ENCODE measurements at regions not wholly inside any gene's neighbourhood (a gene's known extent, or its start where the extent isn't known, plus 50 kb on each side); places are given as distances from the start of the nearest gene placed in this dataset.

DNA sequence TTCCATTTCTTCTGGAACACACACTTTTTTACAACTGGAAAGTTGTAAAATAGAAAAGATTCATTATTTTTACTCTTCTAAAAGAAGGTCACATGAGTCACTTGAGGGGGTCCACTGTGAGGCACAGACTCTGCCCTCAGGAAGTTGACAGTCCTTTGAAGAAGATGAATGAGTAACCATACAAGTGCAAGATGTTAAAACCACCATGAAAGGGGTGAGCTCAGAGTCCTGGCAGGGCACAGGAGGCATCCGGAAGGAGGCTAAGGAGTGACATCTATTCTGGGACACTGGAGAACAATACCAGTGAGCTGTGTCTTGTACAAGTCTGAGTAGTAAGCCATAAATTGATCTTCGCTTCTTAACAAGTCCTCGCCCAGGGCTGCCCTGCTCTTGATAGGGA, 126.0 kb upstream of the FRMD6 start:
- TF ChIP-seq, protein P1, sequence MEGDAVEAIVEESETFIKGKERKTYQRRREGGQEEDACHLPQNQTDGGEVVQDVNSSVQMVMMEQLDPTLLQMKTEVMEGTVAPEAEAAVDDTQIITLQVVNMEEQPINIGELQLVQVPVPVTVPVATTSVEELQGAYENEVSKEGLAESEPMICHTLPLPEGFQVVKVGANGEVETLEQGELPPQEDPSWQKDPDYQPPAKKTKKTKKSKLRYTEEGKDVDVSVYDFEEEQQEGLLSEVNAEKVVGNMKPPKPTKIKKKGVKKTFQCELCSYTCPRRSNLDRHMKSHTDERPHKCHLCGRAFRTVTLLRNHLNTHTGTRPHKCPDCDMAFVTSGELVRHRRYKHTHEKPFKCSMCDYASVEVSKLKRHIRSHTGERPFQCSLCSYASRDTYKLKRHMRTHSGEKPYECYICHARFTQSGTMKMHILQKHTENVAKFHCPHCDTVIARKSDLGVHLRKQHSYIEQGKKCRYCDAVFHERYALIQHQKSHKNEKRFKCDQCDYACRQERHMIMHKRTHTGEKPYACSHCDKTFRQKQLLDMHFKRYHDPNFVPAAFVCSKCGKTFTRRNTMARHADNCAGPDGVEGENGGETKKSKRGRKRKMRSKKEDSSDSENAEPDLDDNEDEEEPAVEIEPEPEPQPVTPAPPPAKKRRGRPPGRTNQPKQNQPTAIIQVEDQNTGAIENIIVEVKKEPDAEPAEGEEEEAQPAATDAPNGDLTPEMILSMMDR (IDR thresholded peaks at IDR 0.05; ENCODE audit: poor library complexity, severe bottlenecking): no peak
- TF ChIP-seq EP300 (conservative IDR thresholded peaks at IDR 0.05; ENCODE audit: poor library complexity, severe bottlenecking): no peak
- no peak for TF ChIP-seq RAD21 (conservative IDR thresholded peaks at IDR 0.05)
- TF ChIP-seq POLR2AphosphoS5 (IDR thresholded peaks at IDR 0.05): no peak
- TF ChIP-seq, protein P2, sequence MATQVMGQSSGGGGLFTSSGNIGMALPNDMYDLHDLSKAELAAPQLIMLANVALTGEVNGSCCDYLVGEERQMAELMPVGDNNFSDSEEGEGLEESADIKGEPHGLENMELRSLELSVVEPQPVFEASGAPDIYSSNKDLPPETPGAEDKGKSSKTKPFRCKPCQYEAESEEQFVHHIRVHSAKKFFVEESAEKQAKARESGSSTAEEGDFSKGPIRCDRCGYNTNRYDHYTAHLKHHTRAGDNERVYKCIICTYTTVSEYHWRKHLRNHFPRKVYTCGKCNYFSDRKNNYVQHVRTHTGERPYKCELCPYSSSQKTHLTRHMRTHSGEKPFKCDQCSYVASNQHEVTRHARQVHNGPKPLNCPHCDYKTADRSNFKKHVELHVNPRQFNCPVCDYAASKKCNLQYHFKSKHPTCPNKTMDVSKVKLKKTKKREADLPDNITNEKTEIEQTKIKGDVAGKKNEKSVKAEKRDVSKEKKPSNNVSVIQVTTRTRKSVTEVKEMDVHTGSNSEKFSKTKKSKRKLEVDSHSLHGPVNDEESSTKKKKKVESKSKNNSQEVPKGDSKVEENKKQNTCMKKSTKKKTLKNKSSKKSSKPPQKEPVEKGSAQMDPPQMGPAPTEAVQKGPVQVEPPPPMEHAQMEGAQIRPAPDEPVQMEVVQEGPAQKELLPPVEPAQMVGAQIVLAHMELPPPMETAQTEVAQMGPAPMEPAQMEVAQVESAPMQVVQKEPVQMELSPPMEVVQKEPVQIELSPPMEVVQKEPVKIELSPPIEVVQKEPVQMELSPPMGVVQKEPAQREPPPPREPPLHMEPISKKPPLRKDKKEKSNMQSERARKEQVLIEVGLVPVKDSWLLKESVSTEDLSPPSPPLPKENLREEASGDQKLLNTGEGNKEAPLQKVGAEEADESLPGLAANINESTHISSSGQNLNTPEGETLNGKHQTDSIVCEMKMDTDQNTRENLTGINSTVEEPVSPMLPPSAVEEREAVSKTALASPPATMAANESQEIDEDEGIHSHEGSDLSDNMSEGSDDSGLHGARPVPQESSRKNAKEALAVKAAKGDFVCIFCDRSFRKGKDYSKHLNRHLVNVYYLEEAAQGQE (IDR thresholded peaks at IDR 0.05; ENCODE audit: borderline replicate concordance): no peak
- no peak for TF ChIP-seq MXI1 (conservative IDR thresholded peaks at IDR 0.05; ENCODE audit: poor library complexity, severe bottlenecking)
- TF ChIP-seq SMC3 (conservative IDR thresholded peaks at IDR 0.05; ENCODE audit: poor library complexity): no peak
- no peak for TF ChIP-seq EZH2 (IDR thresholded peaks at IDR 0.05; ENCODE audit: borderline replicate concordance, insufficient read depth, low read length, poor library complexity, severe bottlenecking)
- TF ChIP-seq TAF1 (IDR thresholded peaks at IDR 0.05; ENCODE audit: low read depth): no peak
- Histone ChIP-seq H3K79me2 (replicated peaks; ENCODE audit: insufficient read depth, low read length) (no peaks in the 10 kb centered on the region), H3K36me3 (ENCODE audit: insufficient read depth, low read length) (no peaks in the 10 kb centered on the region), H3K4me2 (ENCODE audit: low read length) (no peak overlapping the region), H2AFZ (ENCODE audit: low read depth, low read length) (no peak overlapping the region), H3K27ac (ENCODE audit: low read length) (no peak overlapping the region), H3K9me3 (ENCODE audit: low read length) (no peaks in the 10 kb centered on the region), H4K20me1 (ENCODE audit: insufficient read depth) (no peaks in the 10 kb centered on the region), H3K9ac (ENCODE audit: low read length) (no peak overlapping the region), H3F3A (ENCODE audit: insufficient read depth, low read length, poor library complexity, severe bottlenecking) (no peaks in the 10 kb centered on the region), H3K27me3 (ENCODE audit: insufficient read depth, low read depth, low read length) (no peaks in the 10 kb centered on the region), H3K4me3 (ENCODE audit: low read length) (no peak overlapping the region), H3K9me2 (ENCODE audit: insufficient read depth, low read length) (no peaks in the 10 kb centered on the region)

DNA sequence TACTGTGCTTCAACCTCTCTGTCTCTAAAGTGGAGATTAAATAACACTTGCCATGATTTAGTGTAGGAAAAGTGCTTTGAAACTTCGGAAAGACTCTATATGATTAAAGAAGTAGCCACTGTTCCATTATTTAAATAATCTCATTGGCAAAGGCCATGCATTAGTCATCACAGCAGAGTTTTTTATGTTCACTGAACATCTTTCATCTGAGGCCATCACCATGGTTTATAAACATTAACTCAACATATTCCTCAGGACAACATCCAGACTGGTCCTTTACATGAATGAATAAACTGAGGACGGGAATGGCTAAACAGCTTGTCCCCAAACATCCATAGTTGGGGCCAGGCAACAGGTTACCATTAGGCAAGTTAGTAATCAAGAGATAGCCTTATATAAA, 124.6 kb upstream of the FRMD6 start:
- Histone ChIP-seq H3K9me3 (ENCODE audit: low read length) (no peaks in the 10 kb centered on the region), H3K36me3 (ENCODE audit: insufficient read depth, low read length) (no peaks in the 10 kb centered on the region), H4K20me1 (ENCODE audit: insufficient read depth) (no peaks in the 10 kb centered on the region), H3K4me3 (ENCODE audit: low read length) (no peak overlapping the region), H3K79me2 (replicated peaks; ENCODE audit: insufficient read depth, low read length) (no peaks in the 10 kb centered on the region), H3F3A (ENCODE audit: insufficient read depth, low read length, poor library complexity, severe bottlenecking) (no peaks in the 10 kb centered on the region), H2AFZ (ENCODE audit: low read depth, low read length) (no peak overlapping the region), H3K27ac (ENCODE audit: low read length) (no peak overlapping the region), H3K4me2 (ENCODE audit: low read length) (no peak overlapping the region), H3K27me3 (ENCODE audit: insufficient read depth, low read depth, low read length) (no peaks in the 10 kb centered on the region), H3K9ac (ENCODE audit: low read length) (no peak overlapping the region), H3K9me2 (ENCODE audit: insufficient read depth, low read length) (no peaks in the 10 kb centered on the region)
- TF ChIP-seq EZH2 (IDR thresholded peaks at IDR 0.05; ENCODE audit: borderline replicate concordance, insufficient read depth, low read length, poor library complexity, severe bottlenecking): no peak
- TF ChIP-seq TAF1 (IDR thresholded peaks at IDR 0.05; ENCODE audit: low read depth): no peak
- TF ChIP-seq RAD21 (conservative IDR thresholded peaks at IDR 0.05): no peak
- TF ChIP-seq, protein P1 (IDR thresholded peaks at IDR 0.05; ENCODE audit: poor library complexity, severe bottlenecking): no peak
